ENCODE measurements at regions not wholly inside any gene's neighbourhood (a gene's known extent, or its start where the extent isn't known, plus 50 kb on each side); places are given as distances from the start of the nearest gene placed in this dataset.

DNA sequence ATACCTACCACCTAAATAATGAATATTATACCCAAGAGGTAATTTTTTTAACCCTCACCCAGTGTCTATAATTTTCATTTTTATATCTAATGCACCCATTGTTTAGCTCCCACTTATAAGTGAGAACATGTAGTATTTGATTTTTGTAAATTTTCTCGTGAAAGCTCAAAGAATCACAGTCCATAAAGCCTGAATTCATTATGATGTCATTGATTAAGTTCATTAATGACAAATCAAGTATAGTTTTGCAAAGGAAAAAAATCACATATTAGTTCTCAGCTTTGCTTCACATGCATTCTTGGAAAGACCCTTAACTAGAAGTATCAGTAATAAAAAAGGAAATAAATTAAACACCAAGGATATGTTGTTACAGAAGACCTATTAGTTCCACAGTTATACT, 425.3 kb upstream of the UBE2E2 start:
- Histone ChIP-seq H3K4me2 (ENCODE audit: insufficient read depth in 1 of 2, low read depth in 2 of 2, low read length in 2 of 2) (no peak overlapping the region), H3K27me3 (replicated peaks in 1 of 4; ENCODE audit: control insufficient read depth in 3 of 4, extremely low read depth in 1 of 4, insufficient read depth in 3 of 4, low read length in 3 of 4) (no peaks in the 10 kb centered on the region), H2BK15ac (ENCODE audit: low read length) (no peak overlapping the region), H3K79me1 (ENCODE audit: low read depth, low read length) (no peaks in the 10 kb centered on the region), H3K9me3 (ENCODE audit: insufficient read depth in 2 of 2, low read depth in 1 of 2, low read length in 1 of 2) (no peaks in the 10 kb centered on the region), H3K18ac (ENCODE audit: extremely low read depth, low read length) (no peak overlapping the region), H2AFZ (ENCODE audit: low read length) (no peak overlapping the region), H3K23ac (ENCODE audit: insufficient read length) (no peak overlapping the region), H2BK5ac (ENCODE audit: low read depth, low read length) (no peak overlapping the region), H3K4me3 (ENCODE audit: extremely low read depth in 1 of 4, insufficient read depth in 2 of 4, low read depth in 3 of 4, low read length in 4 of 4) (no peak overlapping the region), H2AK5ac (ENCODE audit: low read depth, low read length) (no peak overlapping the region), H4K5ac (ENCODE audit: insufficient read length, low read depth, low read length) (no peak overlapping the region), H4K8ac (ENCODE audit: extremely low read depth, insufficient read depth, low read length) (no peak overlapping the region), H3K27ac (ENCODE audit: low read depth, low read length) (no peak overlapping the region), H2BK120ac (replicated peaks; ENCODE audit: low read depth, low read length) (no peak overlapping the region), H3K56ac (replicated peaks; ENCODE audit: insufficient read length, low read depth, low read length) (no peak overlapping the region), H3K14ac (ENCODE audit: insufficient read length) (no peak overlapping the region), H2BK20ac (ENCODE audit: low read length) (no peak overlapping the region), H3K4me1 (replicated peaks in 1 of 4; ENCODE audit: control insufficient read depth in 3 of 4, insufficient read depth in 4 of 4, low read length in 3 of 4) (no peaks in the 10 kb centered on the region), H4K91ac (replicated peaks; ENCODE audit: insufficient read length, low read length) (no peak overlapping the region), H3K4ac (replicated peaks; ENCODE audit: insufficient read length, low read depth, low read length) (no peak overlapping the region), H3K9ac (replicated peaks in 1 of 4; ENCODE audit: extremely low read depth in 1 of 4, low read depth in 3 of 4, low read length in 3 of 4) (no peak overlapping the region), H2BK12ac (ENCODE audit: low read depth, low read length) (no peak overlapping the region), H3K36me3 (ENCODE audit: control insufficient read depth in 2 of 4, insufficient read depth in 4 of 4, low read length in 3 of 4) (no peaks in the 10 kb centered on the region), H3K23me2 (ENCODE audit: low read depth, low read length) (no peaks in the 10 kb centered on the region), H3K79me2 (ENCODE audit: control insufficient read depth in 1 of 2, insufficient read depth in 2 of 2, low read length in 2 of 2) (no peaks in the 10 kb centered on the region), H4K20me1 (replicated peaks in 1 of 2; ENCODE audit: control insufficient read depth in 1 of 2, insufficient read depth in 2 of 2, low read length in 2 of 2) (no peaks in the 10 kb centered on the region)
- WGBS, 2 experiments (ENCODE audit: extremely low coverage in 1 of 2, insufficient coverage in 1 of 2, insufficient read length in 1 of 2, insufficient replicate concordance in 2 of 2, low coverage in 1 of 2, low lambda C conversion rate in 2 of 2, missing lambda C conversion rate in 1 of 2) = 81% methylated on average over 1 of the region's 1 CpG; no CpG with 5 or more reads in 1 of the 2 experiments
- ChIA-PET POLR2A (ENCODE audit: partially characterized antibody) (no interaction called here), CTCF (ENCODE audit: partially characterized antibody) (interaction anchor here (1.8 kb wide), 1 partner anchor 14 kb away, joined by 10 read pairs; no protein-coding TSS in a partner anchor)
- no peak for DNase-seq (ENCODE audit: low read depth in 1 of 2, low spot score in 2 of 2)
- no peak for TF ChIP-seq SP1 (IDR thresholded peaks at IDR 0.05; ENCODE audit: low read depth, low read length)
- no peak for TF ChIP-seq RXRA (IDR thresholded peaks at IDR 0.05; ENCODE audit: insufficient read depth, low read depth, low read length)
- no peak for TF ChIP-seq TBP (IDR thresholded peaks at IDR 0.05; ENCODE audit: low read depth, low read length)
- no peak for TF ChIP-seq CREB1 (IDR thresholded peaks at IDR 0.05)
- no peak for TF ChIP-seq NANOG (IDR thresholded peaks at IDR 0.05; ENCODE audit: insufficient read depth, low read depth, low read length, poor library complexity, severe bottlenecking)
- TF ChIP-seq MAFK (IDR thresholded peaks at IDR 0.05; ENCODE audit: low read depth, low read length) = no peak
- TF ChIP-seq EGR1 (IDR thresholded peaks at IDR 0.05; ENCODE audit: borderline replicate concordance, low read depth, low read length) = no peak
- no peak for FAIRE-seq

Data from H1 (cell line).